ENCODE measurements at regions not wholly inside any gene's neighbourhood (a gene's known extent, or its start where the extent isn't known, plus 50 kb on each side); places are given as distances from the start of the nearest gene placed in this dataset.

- peak; percentile 79 for DNase-seq (ENCODE audit: low read depth)
- Mint-ChIP-seq H3K9me3 (ENCODE audit: unreplicated experiment) (peaks cover 14% of the 10 kb centered on the region), H3K4me3 (ENCODE audit: unreplicated experiment) (no peak overlapping the region), H3K36me3 (ENCODE audit: low read depth, unreplicated experiment) (no peaks in the 10 kb centered on the region), H3K4me1 (ENCODE audit: low read depth, unreplicated experiment) (peaks cover 25% of the 10 kb centered on the region), H3K27ac (ENCODE audit: unreplicated experiment) (peak overlapping the region; percentile 3), H3K27me3 (ENCODE audit: low read depth, unreplicated experiment) (no peaks in the 10 kb centered on the region)
- no peaks in the 10 kb centered on the region for H3K36me3 ChIP-seq (ENCODE audit: insufficient read depth, low read length)
- peak overlapping the region; percentile 19 for H3K4me2 ChIP-seq (ENCODE audit: low read length)
- H3K27ac ChIP-seq (ENCODE audit: low read depth, low read length): peak overlapping the region; percentile 62
- TF ChIP-seq EZH2 (IDR thresholded peaks at IDR 0.05; ENCODE audit: insufficient read depth, low read length) (no peak), CTCF (IDR thresholded peaks at IDR 0.05; ENCODE audit: insufficient read depth, low read depth, low read length) (no peak)
- H3K27me3 ChIP-seq (ENCODE audit: insufficient read depth, low read length): no peaks in the 10 kb centered on the region
- peaks cover 23% of the 10 kb centered on the region for H3K4me1 ChIP-seq (ENCODE audit: insufficient read depth, low read length)
- no peaks in the 10 kb centered on the region for H3K79me2 ChIP-seq (ENCODE audit: insufficient read depth, low read length)
- no peaks in the 10 kb centered on the region for H3K9me3 ChIP-seq (ENCODE audit: insufficient read depth, low read depth, low read length)
- H3K9ac ChIP-seq (ENCODE audit: low read length): no peak overlapping the region
- peak; percentile 58 for FAIRE-seq
- H2AFZ ChIP-seq (ENCODE audit: low read depth, low read length): no peak overlapping the region
- H3K4me3 ChIP-seq (ENCODE audit: insufficient read depth, low read depth, low read length): no peak overlapping the region
- H4K20me1 ChIP-seq (ENCODE audit: insufficient read depth, low read length): no peaks in the 10 kb centered on the region
Observed at GRCh38 chr7:46558482-46559193, 637.6 kb upstream of the IGFBP3 start.

- Histone ChIP-seq H2AFZ (ENCODE audit: low read depth, low read length) (no peak overlapping the region), H3K27me3 (ENCODE audit: insufficient read depth, low read length) (no peaks in the 10 kb centered on the region), H3K27ac (ENCODE audit: low read depth, low read length) (no peak overlapping the region), H3K4me1 (ENCODE audit: insufficient read depth, low read length) (peaks cover 23% of the 10 kb centered on the region), H3K79me2 (ENCODE audit: insufficient read depth, low read length) (no peaks in the 10 kb centered on the region), H3K4me2 (ENCODE audit: low read length) (no peak overlapping the region), H3K9ac (ENCODE audit: low read length) (no peak overlapping the region), H3K36me3 (ENCODE audit: insufficient read depth, low read length) (no peaks in the 10 kb centered on the region), H4K20me1 (ENCODE audit: insufficient read depth, low read length) (no peaks in the 10 kb centered on the region), H3K9me3 (ENCODE audit: insufficient read depth, low read depth, low read length) (no peaks in the 10 kb centered on the region), H3K4me3 (ENCODE audit: insufficient read depth, low read depth, low read length) (no peak overlapping the region)
- Mint-ChIP-seq H3K4me3 (ENCODE audit: unreplicated experiment) (no peak overlapping the region), H3K9me3 (ENCODE audit: unreplicated experiment) (peaks cover 11% of the 10 kb centered on the region), H3K27ac (ENCODE audit: unreplicated experiment) (peak overlapping the region; percentile 3), H3K36me3 (ENCODE audit: low read depth, unreplicated experiment) (no peaks in the 10 kb centered on the region), H3K4me1 (ENCODE audit: low read depth, unreplicated experiment) (peaks cover 25% of the 10 kb centered on the region), H3K27me3 (ENCODE audit: low read depth, unreplicated experiment) (no peaks in the 10 kb centered on the region)
- peak; percentile 26 for FAIRE-seq
- no peak for DNase-seq (ENCODE audit: low read depth)
- TF ChIP-seq EZH2 (IDR thresholded peaks at IDR 0.05; ENCODE audit: insufficient read depth, low read length) (no peak), CTCF (IDR thresholded peaks at IDR 0.05; ENCODE audit: insufficient read depth, low read depth, low read length) (no peak)
Observed at GRCh38 chr7:46557781-46558180, 636.7 kb upstream of the IGFBP3 start.

- Histone ChIP-seq H3K4me2 (ENCODE audit: low read length) (no peak overlapping the region), H3K36me3 (ENCODE audit: insufficient read depth, low read length) (no peaks in the 10 kb centered on the region), H3K4me3 (ENCODE audit: insufficient read depth, low read depth, low read length) (no peak overlapping the region), H3K4me1 (ENCODE audit: insufficient read depth, low read length) (peaks cover 23% of the 10 kb centered on the region), H3K79me2 (ENCODE audit: insufficient read depth, low read length) (no peaks in the 10 kb centered on the region), H2AFZ (ENCODE audit: low read depth, low read length) (no peak overlapping the region), H3K9ac (ENCODE audit: low read length) (no peak overlapping the region), H3K27ac (ENCODE audit: low read depth, low read length) (no peak overlapping the region), H4K20me1 (ENCODE audit: insufficient read depth, low read length) (no peaks in the 10 kb centered on the region), H3K9me3 (ENCODE audit: insufficient read depth, low read depth, low read length) (no peaks in the 10 kb centered on the region), H3K27me3 (ENCODE audit: insufficient read depth, low read length) (no peaks in the 10 kb centered on the region)
- TF ChIP-seq EZH2 (IDR thresholded peaks at IDR 0.05; ENCODE audit: insufficient read depth, low read length): no peak
- TF ChIP-seq CTCF (IDR thresholded peaks at IDR 0.05; ENCODE audit: insufficient read depth, low read depth, low read length): no peak
- Mint-ChIP-seq H3K9me3 (ENCODE audit: unreplicated experiment) (peaks cover 7% of the 10 kb centered on the region), H3K27ac (ENCODE audit: unreplicated experiment) (peak overlapping the region; percentile 22), H3K4me1 (ENCODE audit: low read depth, unreplicated experiment) (peaks cover 25% of the 10 kb centered on the region), H3K27me3 (ENCODE audit: low read depth, unreplicated experiment) (no peaks in the 10 kb centered on the region), H3K4me3 (ENCODE audit: unreplicated experiment) (no peak overlapping the region), H3K36me3 (ENCODE audit: low read depth, unreplicated experiment) (no peaks in the 10 kb centered on the region)
- DNase-seq (ENCODE audit: low read depth) (peak; percentile 59), FAIRE-seq (no peak)
Observed at GRCh38 chr7:46557295-46557711, 636.2 kb upstream of the IGFBP3 start.
